DMS153 (cell line): ENCODE measurements at regions not wholly inside any gene's neighbourhood (a gene's known extent, or its start where the extent isn't known, plus 50 kb on each side); places are given as distances from the start of the nearest gene placed in this dataset.
A peak's percentile ranks its signal among the peaks of the same experiment; 100 is the strongest.

Experiments used
- DNase-seq: peaks from one replicate; lab custom pipeline; 2025; lab: John Stamatoyannopoulos, UW

GRCh38 chr2:226652983-226653765 is 146.4 kb downstream of the IRS1 start:
- DNase-seq: no peak

GRCh38 chr2:226652369-226652768 is 147.3 kb downstream of the IRS1 start:
- DNase-seq: no peak

- peak; percentile 92 for DNase-seq
Observed at GRCh38 chr2:226649871-226650660, 149.6 kb downstream of the IRS1 start.

- DNase-seq: no peak
Observed at GRCh38 chr2:226649201-226649600, 150.4 kb downstream of the IRS1 start.

- DNase-seq: no peak
Observed at GRCh38 chr2:226647621-226648518, 151.8 kb downstream of the IRS1 start.

- DNase-seq: no peak
Observed at GRCh38 chr2:226644399-226644865, 155.2 kb downstream of the IRS1 start.

- DNase-seq: no peak
Observed at GRCh38 chr2:226643946-226644282, 155.7 kb downstream of the IRS1 start.

GRCh38 chr2:226643030-226643945 is 156.3 kb downstream of the IRS1 start:
- no peak for DNase-seq

- DNase-seq: no peak
Observed at GRCh38 chr2:226641008-226641407, 158.6 kb downstream of the IRS1 start.

GRCh38 chr2:226640501-226640900 is 159.1 kb downstream of the IRS1 start:
- no peak for DNase-seq

- DNase-seq: no peak
Observed at GRCh38 chr2:226639550-226639949, 160.1 kb downstream of the IRS1 start.

GRCh38 chr2:226638576-226638975 is 161.0 kb downstream of the IRS1 start:
- DNase-seq: no peak

GRCh38 chr2:226637383-226637782 is 162.2 kb downstream of the IRS1 start:
- DNase-seq: no peak

GRCh38 chr2:226636586-226636985 is 163.0 kb downstream of the IRS1 start:
- no peak for DNase-seq

GRCh38 chr2:226634943-226635604 is 164.5 kb downstream of the IRS1 start:
- no peak for DNase-seq

GRCh38 chr2:226631671-226632070 is 167.9 kb downstream of the IRS1 start:
- DNase-seq: no peak

GRCh38 chr2:226631187-226631586 is 168.4 kb downstream of the IRS1 start:
- no peak for DNase-seq

GRCh38 chr2:226625946-226626345 is 173.7 kb downstream of the IRS1 start:
- DNase-seq: no peak

- no peak for DNase-seq
Observed at GRCh38 chr2:226623587-226624368, 175.8 kb downstream of the IRS1 start.

GRCh38 chr2:226622484-226622883 is 177.1 kb downstream of the IRS1 start:
- no peak for DNase-seq
